ENCODE measurements at regions not wholly inside any gene's neighbourhood (a gene's known extent, or its start where the extent isn't known, plus 50 kb on each side); places are given as distances from the start of the nearest gene placed in this dataset.

- no peak for TF ChIP-seq GATA2 (IDR thresholded peaks at IDR 0.05; ENCODE audit: low read depth, low read length)
- TF ChIP-seq GATA3 (IDR thresholded peaks at IDR 0.05; ENCODE audit: low read depth, low read length): no peak
These were observed 198.3 kb downstream of the GLI2 start for GRCh38 chr2:120933693-120934573.

Measured in SH-SY5Y (cell line).